ENCODE measurements at regions not wholly inside any gene's neighbourhood (a gene's known extent, or its start where the extent isn't known, plus 50 kb on each side); places are given as distances from the start of the nearest gene placed in this dataset.

- no peak for ATAC-seq
- CTCF ChIA-PET = no interaction called here
- no TSS peak for BruUV-seq (replicated peaks)
These were observed 240.8 kb downstream of the NHLRC3 start for GRCh38 chr13:39279077-39279476.

DNA sequence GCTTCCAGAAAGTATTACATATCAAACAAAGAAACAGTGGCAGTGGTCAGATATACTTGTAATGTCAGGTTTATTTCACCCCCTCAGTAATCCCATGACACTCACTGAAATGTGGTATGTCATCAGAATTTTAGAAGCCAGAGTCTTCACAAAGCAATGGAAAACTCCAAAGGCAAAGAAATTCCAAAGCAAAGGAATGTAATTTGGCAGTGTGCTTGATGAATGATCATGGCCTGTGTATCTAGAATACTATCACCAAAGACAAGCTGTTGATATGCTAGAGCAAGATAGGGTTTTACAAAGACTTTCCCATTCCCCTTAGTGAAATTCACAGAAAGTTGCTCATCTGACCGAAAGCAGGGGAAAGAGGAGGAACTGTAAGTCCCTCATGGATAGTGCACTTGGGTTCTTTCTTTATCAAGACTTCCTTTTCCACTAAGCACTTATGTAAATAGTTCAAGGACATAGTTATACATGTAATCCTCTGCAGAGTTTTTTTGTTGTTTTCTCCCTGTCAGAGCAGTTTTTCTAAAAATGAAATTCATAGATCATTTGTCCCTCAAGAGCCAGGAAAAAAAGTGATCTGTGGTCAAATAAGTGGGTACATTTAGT is 243.4 kb downstream of the NHLRC3 start:
- H3K9ac ChIP-seq (ENCODE audit: low read length) = no peak overlapping the region
- ATAC-seq (no peak), DNase-seq (no peak)
- H3K4me1 ChIP-seq (ENCODE audit: insufficient read depth, low read length) = no peaks in the 10 kb centered on the region
- no peaks in the 10 kb centered on the region for H3K9me2 ChIP-seq (replicated peaks; ENCODE audit: low read length)
- TF ChIP-seq, protein P1, sequence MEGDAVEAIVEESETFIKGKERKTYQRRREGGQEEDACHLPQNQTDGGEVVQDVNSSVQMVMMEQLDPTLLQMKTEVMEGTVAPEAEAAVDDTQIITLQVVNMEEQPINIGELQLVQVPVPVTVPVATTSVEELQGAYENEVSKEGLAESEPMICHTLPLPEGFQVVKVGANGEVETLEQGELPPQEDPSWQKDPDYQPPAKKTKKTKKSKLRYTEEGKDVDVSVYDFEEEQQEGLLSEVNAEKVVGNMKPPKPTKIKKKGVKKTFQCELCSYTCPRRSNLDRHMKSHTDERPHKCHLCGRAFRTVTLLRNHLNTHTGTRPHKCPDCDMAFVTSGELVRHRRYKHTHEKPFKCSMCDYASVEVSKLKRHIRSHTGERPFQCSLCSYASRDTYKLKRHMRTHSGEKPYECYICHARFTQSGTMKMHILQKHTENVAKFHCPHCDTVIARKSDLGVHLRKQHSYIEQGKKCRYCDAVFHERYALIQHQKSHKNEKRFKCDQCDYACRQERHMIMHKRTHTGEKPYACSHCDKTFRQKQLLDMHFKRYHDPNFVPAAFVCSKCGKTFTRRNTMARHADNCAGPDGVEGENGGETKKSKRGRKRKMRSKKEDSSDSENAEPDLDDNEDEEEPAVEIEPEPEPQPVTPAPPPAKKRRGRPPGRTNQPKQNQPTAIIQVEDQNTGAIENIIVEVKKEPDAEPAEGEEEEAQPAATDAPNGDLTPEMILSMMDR (conservative IDR thresholded peaks at IDR 0.05; ENCODE audit: low read depth, low read length) = no peak
- no peak for TF ChIP-seq EZH2 (IDR thresholded peaks at IDR 0.05; ENCODE audit: low read length, unreplicated experiment)
- TF ChIP-seq EZH2phosphoT487 (IDR thresholded peaks at IDR 0.05; ENCODE audit: borderline replicate concordance, low read length) = no peak
- POLR2A ChIA-PET (ENCODE audit: unreplicated experiment) = no interaction called here
- no peaks in the 10 kb centered on the region for H3K9me3 ChIP-seq (ENCODE audit: low read length)
- no peak overlapping the region for H2AFZ ChIP-seq (ENCODE audit: low read length)
- H3K27ac ChIP-seq (ENCODE audit: low read length) = no peak overlapping the region
- no peaks in the 10 kb centered on the region for H3F3A ChIP-seq (ENCODE audit: low read length, unreplicated experiment)
- intact Hi-C loops (cut with micrococcal nuclease) = no loop called here
- H4K20me1 ChIP-seq (ENCODE audit: low read length) = no peaks in the 10 kb centered on the region
- H3K4me3 ChIP-seq (ENCODE audit: low read length) = no peak overlapping the region
- no TSS peak for BruUV-seq (replicated peaks)
- H3K36me3 ChIP-seq (ENCODE audit: low read depth, low read length) = no peaks in the 10 kb centered on the region
- H3K79me2 ChIP-seq (ENCODE audit: low read length) = no peaks in the 10 kb centered on the region
- no peak overlapping the region for H3K4me2 ChIP-seq (ENCODE audit: low read length)
- CTCF ChIA-PET = no interaction called here
- peaks cover 15% of the 10 kb centered on the region; the same call in 1 of the 2 replicates for H3K27me3 ChIP-seq (ENCODE audit: low read length)

More at GRCh38 chr13:39279077-39279476, 240.8 kb downstream of the NHLRC3 start:
- Histone ChIP-seq H2AFZ (ENCODE audit: low read length) (no peak overlapping the region), H3K27ac (ENCODE audit: low read length) (no peak overlapping the region), H3K9me2 (replicated peaks; ENCODE audit: low read length) (no peaks in the 10 kb centered on the region), H3K9me3 (ENCODE audit: low read length) (no peaks in the 10 kb centered on the region), H3K4me1 (ENCODE audit: insufficient read depth, low read length) (no peaks in the 10 kb centered on the region), H4K20me1 (ENCODE audit: low read length) (no peaks in the 10 kb centered on the region), H3K4me3 (ENCODE audit: low read length) (no peak overlapping the region), H3F3A (ENCODE audit: low read length, unreplicated experiment) (no peaks in the 10 kb centered on the region), H3K4me2 (ENCODE audit: low read length) (no peak overlapping the region), H3K36me3 (ENCODE audit: low read depth, low read length) (no peaks in the 10 kb centered on the region), H3K27me3 (ENCODE audit: low read length) (peaks cover 20% of the 10 kb centered on the region; the same call in 1 of the 2 replicates), H3K79me2 (ENCODE audit: low read length) (no peaks in the 10 kb centered on the region), H3K9ac (ENCODE audit: low read length) (no peak overlapping the region)
- TF ChIP-seq EZH2phosphoT487 (IDR thresholded peaks at IDR 0.05; ENCODE audit: borderline replicate concordance, low read length) (no peak), EZH2 (IDR thresholded peaks at IDR 0.05; ENCODE audit: low read length, unreplicated experiment) (no peak)
- TF ChIP-seq, protein P1 (conservative IDR thresholded peaks at IDR 0.05; ENCODE audit: low read depth, low read length) = no peak
- POLR2A ChIA-PET (ENCODE audit: unreplicated experiment) = no interaction called here
- no peak for DNase-seq
- intact Hi-C loops (cut with micrococcal nuclease) = no loop called here

DNA sequence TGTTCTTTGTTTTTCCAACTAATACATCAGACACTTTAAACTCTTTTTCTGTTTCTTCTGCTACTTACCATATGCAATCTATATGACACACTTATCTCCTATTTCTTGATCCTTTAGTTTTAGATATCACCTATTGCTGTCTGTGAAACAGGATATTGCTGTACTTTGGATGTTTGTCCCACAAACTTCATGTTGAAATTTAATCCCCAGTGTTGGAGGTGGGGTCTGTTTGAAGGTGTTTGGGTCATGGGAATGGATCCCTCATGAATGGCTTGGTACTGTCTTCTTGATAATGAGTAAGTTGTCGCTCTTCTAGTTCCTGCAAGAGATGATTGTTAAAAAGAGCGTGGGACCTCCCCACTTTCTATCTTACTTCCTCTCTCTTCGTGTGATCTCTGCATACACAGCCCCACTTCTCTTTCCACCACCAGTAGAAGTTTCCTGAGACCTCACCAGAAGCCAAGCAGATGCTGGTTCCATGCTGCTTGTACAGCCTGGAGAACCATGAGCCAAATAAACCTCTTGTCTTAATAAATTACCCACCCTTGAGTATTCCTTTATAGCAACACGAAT is 244.2 kb downstream of the NHLRC3 start:
- Histone ChIP-seq H3F3A (ENCODE audit: low read length, unreplicated experiment) (no peaks in the 10 kb centered on the region), H3K79me2 (ENCODE audit: low read length) (no peaks in the 10 kb centered on the region), H2AFZ (ENCODE audit: low read length) (no peak overlapping the region), H3K4me2 (ENCODE audit: low read length) (no peak overlapping the region), H3K9me3 (ENCODE audit: low read length) (no peaks in the 10 kb centered on the region), H3K27ac (ENCODE audit: low read length) (no peak overlapping the region), H3K27me3 (ENCODE audit: low read length) (peaks cover 15% of the 10 kb centered on the region; the same call in 1 of the 2 replicates), H3K9ac (ENCODE audit: low read length) (no peak overlapping the region), H3K9me2 (replicated peaks; ENCODE audit: low read length) (no peaks in the 10 kb centered on the region), H3K36me3 (ENCODE audit: low read depth, low read length) (no peaks in the 10 kb centered on the region), H4K20me1 (ENCODE audit: low read length) (no peaks in the 10 kb centered on the region), H3K4me3 (ENCODE audit: low read length) (no peak overlapping the region), H3K4me1 (ENCODE audit: insufficient read depth, low read length) (no peaks in the 10 kb centered on the region)
- TF ChIP-seq EZH2 (IDR thresholded peaks at IDR 0.05; ENCODE audit: low read length, unreplicated experiment) (no peak), EZH2phosphoT487 (IDR thresholded peaks at IDR 0.05; ENCODE audit: borderline replicate concordance, low read length) (no peak)
- TF ChIP-seq, protein P1 (conservative IDR thresholded peaks at IDR 0.05; ENCODE audit: low read depth, low read length) = no peak
- CTCF ChIA-PET = interaction anchor here (1.1 kb wide), 1 partner anchor 334 kb away, joined by 3 read pairs; no protein-coding TSS in a partner anchor
- DNase-seq (no peak), ATAC-seq (no peak)
- intact Hi-C loops (cut with micrococcal nuclease) = no loop called here
- BruUV-seq (replicated peaks) = no TSS peak
- POLR2A ChIA-PET (ENCODE audit: unreplicated experiment) = no interaction called here
